ENCODE measurements at regions not wholly inside any gene's neighbourhood (a gene's known extent, or its start where the extent isn't known, plus 50 kb on each side); places are given as distances from the start of the nearest gene placed in this dataset.

DNA sequence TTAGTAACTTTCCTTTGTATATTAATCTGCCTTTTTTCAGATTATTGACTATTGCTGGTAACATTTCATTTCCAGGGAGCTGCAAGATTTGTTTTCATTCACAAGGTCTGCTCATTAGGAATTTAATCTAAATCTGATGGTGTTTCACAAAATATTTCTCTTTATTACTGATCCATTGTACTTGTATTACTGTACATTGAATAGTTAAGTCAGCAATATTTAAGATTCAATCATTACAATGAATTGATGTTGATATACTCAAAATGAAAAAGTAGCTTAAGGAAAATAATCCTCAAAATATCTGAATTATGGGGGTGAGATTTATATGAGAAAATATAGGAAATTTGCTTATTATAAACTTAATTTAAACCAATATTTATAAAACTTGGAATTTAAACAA, 308.6 kb upstream of the PBX1 start:
- H3K27ac ChIP-seq = no peak overlapping the region
- no peak for TF ChIP-seq CTCF (IDR thresholded peaks at IDR 0.05)
- TF ChIP-seq ZFX (IDR thresholded peaks at IDR 0.05; ENCODE audit: borderline replicate concordance) = no peak

DNA sequence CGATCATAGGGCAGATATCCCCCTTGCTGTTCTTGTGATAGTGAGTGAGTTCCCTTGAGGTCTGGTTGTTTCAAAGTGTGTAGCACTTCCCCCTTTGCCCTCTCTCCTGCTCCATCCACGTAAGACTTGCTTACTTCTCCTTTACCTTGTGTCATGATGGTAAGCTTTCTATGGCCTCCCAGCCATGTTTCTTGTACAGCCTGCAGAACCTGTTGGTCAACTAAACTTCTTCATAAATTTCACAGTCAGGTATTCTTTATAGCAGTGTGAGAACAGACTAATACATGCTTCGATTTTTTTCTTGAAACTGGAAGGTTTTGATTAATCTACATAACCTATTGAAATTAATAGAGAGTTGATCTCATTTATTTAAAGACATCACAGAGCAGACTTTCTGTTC, 302.5 kb upstream of the PBX1 start:
- TF ChIP-seq ZFX (IDR thresholded peaks at IDR 0.05; ENCODE audit: borderline replicate concordance) (no peak), CTCF (IDR thresholded peaks at IDR 0.05) (no peak)
- H3K27ac ChIP-seq = no peak overlapping the region

- TF ChIP-seq CTCF (IDR thresholded peaks at IDR 0.05) = no peak
- no peak for TF ChIP-seq ZFX (IDR thresholded peaks at IDR 0.05; ENCODE audit: borderline replicate concordance)
- no peak overlapping the region for H3K27ac ChIP-seq
Observed at GRCh38 chr1:164261691-164262240, 297.2 kb upstream of the PBX1 start.

DNA sequence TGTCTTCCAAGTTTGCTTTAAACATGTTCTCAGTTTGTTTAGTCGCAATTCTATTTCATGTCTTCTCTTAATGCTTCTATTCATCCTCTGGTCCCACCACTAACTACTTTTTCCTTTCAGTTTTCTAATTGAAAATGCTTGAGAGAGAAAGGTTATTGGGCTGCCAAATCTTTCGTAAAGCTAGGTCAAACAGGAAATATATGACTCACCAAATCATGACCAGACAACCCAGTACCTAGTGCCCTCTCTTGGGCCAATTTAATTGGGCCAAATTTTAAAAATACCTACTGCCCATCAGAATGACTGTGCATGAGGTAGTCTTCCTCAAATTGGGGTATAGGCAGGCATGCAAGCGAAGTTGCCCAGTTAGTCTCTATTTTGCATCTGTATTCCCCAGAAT, 295.4 kb upstream of the PBX1 start:
- no peak for TF ChIP-seq ZFX (IDR thresholded peaks at IDR 0.05; ENCODE audit: borderline replicate concordance)
- H3K27ac ChIP-seq = no peak overlapping the region

GRCh38 chr1:164265232-164265631, 293.8 kb upstream of the PBX1 start:
- no peak overlapping the region for H3K27ac ChIP-seq
- TF ChIP-seq ZFX (IDR thresholded peaks at IDR 0.05; ENCODE audit: borderline replicate concordance) (no peak), CTCF (IDR thresholded peaks at IDR 0.05) (no peak)

DNA sequence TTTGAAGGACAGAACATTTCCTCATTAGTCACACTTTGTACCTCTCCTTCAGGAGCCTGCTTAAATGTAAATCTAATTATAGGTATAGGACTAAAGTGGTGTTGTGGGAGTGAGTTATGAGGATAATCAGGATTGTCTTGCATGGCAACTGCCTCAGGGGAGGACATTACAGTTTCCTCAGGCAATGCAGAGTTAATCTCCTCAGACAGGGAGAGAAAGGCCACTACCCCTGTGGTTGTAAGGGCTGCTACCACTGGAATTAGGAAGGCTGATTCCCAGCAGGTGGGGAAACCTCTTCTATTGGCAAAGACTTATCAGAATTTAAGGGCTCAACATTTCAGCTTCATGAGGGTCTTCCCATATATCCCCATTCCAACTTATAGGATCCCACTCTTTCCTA, 286.8 kb upstream of the PBX1 start:
- TF ChIP-seq ZFX (IDR thresholded peaks at IDR 0.05; ENCODE audit: borderline replicate concordance) = no peak
- TF ChIP-seq CTCF (IDR thresholded peaks at IDR 0.05) = no peak
- H3K27ac ChIP-seq = no peak overlapping the region

- TF ChIP-seq CTCF (IDR thresholded peaks at IDR 0.05) (no peak), ZFX (IDR thresholded peaks at IDR 0.05; ENCODE audit: borderline replicate concordance) (no peak)
- H3K27ac ChIP-seq = no peak overlapping the region
Observed at GRCh38 chr1:164296172-164296571, 262.8 kb upstream of the PBX1 start.

DNA sequence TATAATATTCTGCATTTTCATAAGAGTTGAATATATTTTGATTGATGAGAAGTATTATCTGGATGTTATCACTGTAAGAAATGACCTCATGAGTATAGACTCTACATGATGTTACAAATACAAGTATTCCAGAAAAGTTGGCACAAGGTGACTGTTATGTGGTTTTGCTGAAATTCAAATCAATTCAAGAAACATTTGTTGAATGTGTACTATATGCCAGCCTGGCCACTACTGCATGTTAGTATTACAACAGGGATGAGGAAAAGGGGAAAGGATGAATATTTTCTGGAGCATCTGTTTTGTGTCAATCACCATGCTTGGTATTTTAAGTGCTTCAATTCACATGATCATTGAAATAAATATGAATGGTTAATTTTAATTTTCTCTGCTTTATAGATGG, 250.9 kb upstream of the PBX1 start:
- H3K27ac ChIP-seq = no peak overlapping the region
- no peak for TF ChIP-seq ZFX (IDR thresholded peaks at IDR 0.05; ENCODE audit: borderline replicate concordance)
- no peak for TF ChIP-seq CTCF (IDR thresholded peaks at IDR 0.05)

All from 22Rv1 (cell line).